Colonic mucosa (tissue), 4 donors: ENCODE measurements at regions not wholly inside any gene's neighbourhood (a gene's known extent, or its start where the extent isn't known, plus 50 kb on each side); places are given as distances from the start of the nearest gene placed in this dataset.

Experiments
- DNase-seq: peaks from one replicate; pipeline ENCODE4 v3.0.0-alpha.2; 2020
- H3K27ac ChIP-seq: fragments of 200-600 bp; one replicate; pipeline ENCODE4 v1.8.0; 2021
- H3K27me3 ChIP-seq: fragments of 200-600 bp; one replicate; pipeline ENCODE4 v1.8.0; 2021
- H3K36me3 ChIP-seq: fragments of 200-600 bp; one replicate; pipeline ENCODE4 v1.8.0; 2021
- H3K4me1 ChIP-seq: fragments of 200-600 bp; one replicate; pipeline ENCODE4 v1.8.0; 2021; ENCODE audit warnings: mild to moderate bottlenecking
- H3K4me3 ChIP-seq: fragments of 200-600 bp; one replicate; pipeline ENCODE4 v1.8.0; 2021
- H3K9ac ChIP-seq, 2 donors: one replicate each; pipeline ENCODE4 v1.7.0; 2013; ENCODE audit warnings: control low read depth in 2 of 2, low read depth in 2 of 2, low read length in 2 of 2
- H3K9me3 ChIP-seq: fragments of 200-600 bp; one replicate; pipeline ENCODE4 v1.8.0; 2021
- intact Hi-C: fragments of 100-400 bp; cut with DNase I; formaldehyde crosslinking; loops from one replicate; pipeline ENCODE4 v1.14.1; 2022
- TF ChIP-seq, protein P1 (sequence below): fragments of 200-600 bp; IDR thresholded peaks from one replicate; pipeline ENCODE4 v1.8.0; 2022; ENCODE audit warnings: antibody characterized with exemption, mild to moderate bottlenecking
- donor health status: healthy.
- donor health status: DM: no; HTN: no; CAD: no.
- donor health status: DM: no; HTN: no; CAD: no.

DNA sequence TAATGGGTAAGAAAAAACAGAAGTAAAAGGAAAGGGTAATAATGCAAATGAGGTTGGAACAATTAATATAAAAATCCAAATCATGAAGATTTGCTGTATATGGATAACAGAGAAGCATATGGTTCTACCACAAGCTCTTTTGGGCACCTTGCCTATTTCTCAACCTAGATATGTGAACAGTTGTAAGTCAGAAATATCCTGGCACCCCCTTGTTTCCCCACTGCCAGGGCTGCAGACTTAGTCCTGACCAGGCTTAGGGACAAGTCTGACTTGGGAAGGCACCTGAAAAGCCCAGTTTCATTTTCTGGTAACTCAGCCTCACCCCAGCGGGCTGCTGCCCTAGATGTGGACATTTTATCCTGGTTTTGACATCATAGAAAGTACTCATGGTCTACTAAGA lies 183.2 kb upstream of the STAC start:
- Histone ChIP-seq H3K36me3 (no peaks in the 10 kb centered on the region), H3K4me1 (no peaks in the 10 kb centered on the region), H3K9ac (no peak overlapping the region), H3K27me3 (no peaks in the 10 kb centered on the region), H3K27ac (no peak overlapping the region), H3K9me3 (no peaks in the 10 kb centered on the region), H3K4me3 (no peak overlapping the region)
- intact Hi-C loops, result no loop called here
- no peak for DNase-seq
- TF ChIP-seq, protein P1, sequence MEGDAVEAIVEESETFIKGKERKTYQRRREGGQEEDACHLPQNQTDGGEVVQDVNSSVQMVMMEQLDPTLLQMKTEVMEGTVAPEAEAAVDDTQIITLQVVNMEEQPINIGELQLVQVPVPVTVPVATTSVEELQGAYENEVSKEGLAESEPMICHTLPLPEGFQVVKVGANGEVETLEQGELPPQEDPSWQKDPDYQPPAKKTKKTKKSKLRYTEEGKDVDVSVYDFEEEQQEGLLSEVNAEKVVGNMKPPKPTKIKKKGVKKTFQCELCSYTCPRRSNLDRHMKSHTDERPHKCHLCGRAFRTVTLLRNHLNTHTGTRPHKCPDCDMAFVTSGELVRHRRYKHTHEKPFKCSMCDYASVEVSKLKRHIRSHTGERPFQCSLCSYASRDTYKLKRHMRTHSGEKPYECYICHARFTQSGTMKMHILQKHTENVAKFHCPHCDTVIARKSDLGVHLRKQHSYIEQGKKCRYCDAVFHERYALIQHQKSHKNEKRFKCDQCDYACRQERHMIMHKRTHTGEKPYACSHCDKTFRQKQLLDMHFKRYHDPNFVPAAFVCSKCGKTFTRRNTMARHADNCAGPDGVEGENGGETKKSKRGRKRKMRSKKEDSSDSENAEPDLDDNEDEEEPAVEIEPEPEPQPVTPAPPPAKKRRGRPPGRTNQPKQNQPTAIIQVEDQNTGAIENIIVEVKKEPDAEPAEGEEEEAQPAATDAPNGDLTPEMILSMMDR, result no peak

DNA sequence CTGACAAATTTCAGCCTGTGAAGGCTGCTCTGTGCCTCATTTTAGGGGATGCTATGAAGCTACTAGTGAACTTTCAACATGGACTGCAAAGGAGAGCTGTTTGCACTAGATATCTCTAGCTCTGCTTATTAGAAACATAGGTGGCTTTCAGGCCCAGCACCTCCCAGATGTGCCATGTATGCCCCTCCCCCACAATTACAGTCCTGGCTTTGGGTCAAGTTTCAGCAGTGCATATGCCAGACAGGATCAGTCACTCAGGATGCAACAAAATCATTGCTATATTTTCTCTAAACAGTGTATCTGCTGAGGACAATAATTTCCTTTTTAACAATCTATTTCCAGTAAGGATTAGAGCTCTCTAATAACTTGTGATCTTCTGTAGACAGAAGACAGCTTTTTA lies 178.8 kb upstream of the STAC start:
- H3K4me3 ChIP-seq, result no peak overlapping the region
- H3K9ac ChIP-seq, result no peak overlapping the region
- intact Hi-C loops, result no loop called here
- no peaks in the 10 kb centered on the region for H3K9me3 ChIP-seq
- no peaks in the 10 kb centered on the region for H3K27me3 ChIP-seq
- no peak overlapping the region for H3K27ac ChIP-seq
- H3K4me1 ChIP-seq, result no peaks in the 10 kb centered on the region
- TF ChIP-seq, protein P1, result no peak
- DNase-seq, result no peak
- H3K36me3 ChIP-seq, result no peaks in the 10 kb centered on the region

DNA sequence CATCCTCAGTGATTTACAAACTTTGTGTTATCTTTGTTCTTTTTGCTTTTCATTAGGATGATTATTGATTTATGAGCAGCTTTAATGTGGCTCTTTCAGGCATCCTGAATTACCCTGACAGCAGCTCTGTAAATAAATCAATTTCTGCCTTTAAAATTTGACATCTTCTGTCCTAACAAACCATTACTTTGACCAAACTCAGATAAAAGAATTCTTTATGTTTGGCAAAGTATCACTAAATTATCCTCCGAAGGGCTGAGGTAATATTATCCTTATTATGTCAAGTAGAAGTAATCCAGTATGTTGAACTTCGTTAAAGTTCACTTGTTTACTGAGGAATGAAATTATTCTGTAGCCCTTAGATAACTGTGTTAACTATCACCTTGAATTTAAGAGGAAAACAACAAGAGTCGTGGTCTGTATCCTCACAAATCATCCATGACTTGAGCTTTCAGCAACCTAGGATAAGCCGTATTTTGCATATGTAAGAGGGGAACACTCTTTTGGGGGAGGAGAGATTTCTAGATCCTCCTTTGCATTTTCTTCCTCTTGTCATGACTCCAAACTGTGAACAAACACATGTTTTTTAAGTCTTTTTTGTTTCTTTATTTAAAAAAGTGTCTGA lies 173.2 kb upstream of the STAC start:
- intact Hi-C loops, result no loop called here
- Histone ChIP-seq H3K9ac (no peak overlapping the region), H3K4me1 (no peaks in the 10 kb centered on the region), H3K27me3 (no peaks in the 10 kb centered on the region), H3K9me3 (no peaks in the 10 kb centered on the region), H3K36me3 (no peaks in the 10 kb centered on the region), H3K4me3 (no peak overlapping the region), H3K27ac (no peak overlapping the region)
- DNase-seq, result no peak
- TF ChIP-seq, protein P1, result no peak

DNA sequence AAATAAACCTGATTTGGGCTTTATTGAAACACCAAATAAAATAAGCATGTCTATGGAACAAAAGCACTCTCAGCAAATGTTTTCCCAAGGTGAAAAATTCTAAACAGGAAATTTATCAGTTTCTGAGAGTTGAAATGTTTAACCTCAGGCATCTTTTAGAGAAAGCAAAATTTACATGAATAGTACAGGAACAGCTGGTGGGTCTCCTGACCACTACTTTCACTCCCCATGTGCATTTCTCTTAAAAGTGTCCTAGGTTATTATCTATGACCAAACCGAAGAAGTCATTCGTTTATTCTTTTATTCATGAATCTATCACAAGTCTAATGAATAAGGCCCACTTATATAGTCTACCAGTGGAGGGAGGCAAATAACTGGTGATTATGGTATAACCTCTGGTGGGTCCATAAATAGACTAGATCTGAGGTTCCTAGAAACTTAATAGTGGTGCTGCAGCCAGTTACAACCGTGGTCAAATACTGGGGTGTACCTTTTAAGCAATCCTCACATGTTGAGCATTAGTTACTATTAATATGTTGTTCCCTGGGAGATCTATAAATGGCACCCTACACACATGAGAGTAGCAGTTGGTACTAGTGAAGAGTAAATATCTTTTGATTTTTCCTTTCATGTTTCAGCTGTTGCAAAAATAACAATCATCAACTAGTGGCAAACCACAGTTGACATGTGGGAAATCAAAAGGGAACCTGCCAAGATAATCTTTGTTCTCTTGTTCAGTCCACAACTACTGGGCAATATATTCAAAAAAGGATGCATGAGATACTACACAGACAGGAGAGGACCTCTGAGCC lies 169.3 kb upstream of the STAC start:
- H3K4me1 ChIP-seq, result no peaks in the 10 kb centered on the region
- no peak overlapping the region for H3K4me3 ChIP-seq
- intact Hi-C loops, result no loop called here

DNA sequence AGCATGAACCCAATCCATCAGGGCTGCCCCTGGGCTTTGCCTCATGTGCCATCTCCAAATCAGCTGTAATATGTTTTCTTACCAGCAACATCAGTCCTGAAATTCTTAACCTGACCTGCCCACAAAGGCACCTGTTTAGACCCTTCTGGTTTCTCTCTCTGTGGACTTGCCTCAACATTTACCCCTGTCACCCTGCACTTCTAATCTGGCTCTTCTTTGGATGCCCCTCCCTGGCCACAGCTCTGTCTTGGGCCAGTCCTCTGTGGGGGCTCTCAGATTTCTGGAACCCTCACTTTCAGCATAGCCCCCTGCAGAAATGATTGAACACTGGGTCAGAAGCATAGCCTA lies 168.7 kb upstream of the STAC start:
- no peak for DNase-seq
- no peaks in the 10 kb centered on the region for H3K36me3 ChIP-seq
- no peaks in the 10 kb centered on the region for H3K27me3 ChIP-seq
- intact Hi-C loops, result no loop called here
- H3K9me3 ChIP-seq, result no peaks in the 10 kb centered on the region
- no peaks in the 10 kb centered on the region for H3K4me1 ChIP-seq
- H3K9ac ChIP-seq, result no peak overlapping the region
- TF ChIP-seq, protein P1, result no peak
- H3K4me3 ChIP-seq, result no peak overlapping the region
- no peak overlapping the region for H3K27ac ChIP-seq

More for the DNA sequence above, 169.3 kb upstream of the STAC start:
- no peaks in the 10 kb centered on the region for H3K27me3 ChIP-seq
- no peak overlapping the region for H3K9ac ChIP-seq
- TF ChIP-seq, protein P1, result no peak
- no peaks in the 10 kb centered on the region for H3K9me3 ChIP-seq
- no peak overlapping the region for H3K27ac ChIP-seq
- H3K36me3 ChIP-seq, result no peaks in the 10 kb centered on the region
- DNase-seq, result no peak
